ENCODE measurements at regions not wholly inside any gene's neighbourhood (a gene's known extent, or its start where the extent isn't known, plus 50 kb on each side); places are given as distances from the start of the nearest gene placed in this dataset.

- TF ChIP-seq CTCF (IDR thresholded peaks at IDR 0.05) (no peak), EZH2 (IDR thresholded peaks at IDR 0.05; ENCODE audit: borderline replicate concordance, insufficient read depth, low read depth, low read length, poor library complexity, severe bottlenecking) (no peak)
These were observed 70.6 kb upstream of the S1PR3 start for GRCh38 chr9:88920645-88921044.

Measured in B cell (primary cell).